ENCODE measurements at regions not wholly inside any gene's neighbourhood (a gene's known extent, or its start where the extent isn't known, plus 50 kb on each side); places are given as distances from the start of the nearest gene placed in this dataset.
"Not testable (repeated sequence)": the region's sequence is repeated elsewhere in the genome, so short reads cannot be mapped to it uniquely, and the experiment has no call there.

GRCh38 chr14:105928171-105929111, 402.1 kb downstream of the TMEM121 start:
- not testable (repeated sequence) for H3K4me1 ChIP-seq (ENCODE audit: insufficient read depth); DNase-seq (ENCODE audit: extremely low spot score); H3K27ac ChIP-seq (ENCODE audit: low read depth); H3K4me3 ChIP-seq (ENCODE audit: low read depth, low read length); H3K36me3 ChIP-seq (ENCODE audit: insufficient read depth)
- WGBS: 78% methylated on average over 23 of the region's 23 CpGs

DNA sequence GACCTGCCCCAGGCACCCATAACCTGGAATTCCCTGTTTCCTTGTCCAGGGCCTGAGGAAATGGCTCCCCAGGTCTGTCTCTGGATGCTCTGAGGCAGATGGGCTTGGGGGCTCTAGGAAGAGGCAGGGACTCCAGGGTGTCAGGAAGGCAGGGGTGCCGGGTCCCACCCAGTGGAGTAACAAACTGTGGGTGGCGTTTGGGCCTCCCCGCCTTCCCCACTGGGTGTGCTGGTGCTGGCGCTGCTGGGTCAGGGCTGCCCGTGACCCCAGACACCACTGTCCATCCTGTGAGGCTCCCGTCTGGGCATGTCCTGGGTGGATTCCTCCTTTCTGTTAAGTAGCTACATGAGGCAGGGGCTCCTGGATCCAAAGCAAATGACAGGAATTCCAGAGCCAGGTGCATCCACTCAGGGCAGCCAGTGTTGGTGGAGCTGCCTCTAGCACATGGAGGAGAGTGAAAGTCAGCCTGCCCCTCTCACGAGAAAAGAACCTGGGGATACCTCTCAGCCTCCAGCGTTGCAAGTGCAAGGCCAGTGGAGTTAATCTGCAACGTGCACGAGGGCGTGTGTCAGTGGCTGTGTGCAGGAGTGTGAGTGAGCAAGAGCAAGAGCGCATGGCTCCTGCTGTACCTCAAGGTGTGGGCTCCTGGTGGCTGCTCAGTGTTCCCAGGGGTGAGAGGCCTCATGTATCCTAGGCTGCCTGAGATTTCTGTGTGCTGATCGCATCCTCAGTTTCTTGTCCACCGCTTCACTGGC, 403.1 kb downstream of the TMEM121 start:
- 89% methylated on average over 14 of the region's 14 CpGs for WGBS
- no peak for DNase-seq (ENCODE audit: extremely low spot score)
- Histone ChIP-seq H3K4me1 (ENCODE audit: insufficient read depth) (no peaks in the 10 kb centered on the region), H3K4me3 (ENCODE audit: low read depth, low read length) (no peak overlapping the region), H3K27ac (ENCODE audit: low read depth) (no peak overlapping the region), H3K36me3 (ENCODE audit: insufficient read depth) (no peaks in the 10 kb centered on the region)

DNA sequence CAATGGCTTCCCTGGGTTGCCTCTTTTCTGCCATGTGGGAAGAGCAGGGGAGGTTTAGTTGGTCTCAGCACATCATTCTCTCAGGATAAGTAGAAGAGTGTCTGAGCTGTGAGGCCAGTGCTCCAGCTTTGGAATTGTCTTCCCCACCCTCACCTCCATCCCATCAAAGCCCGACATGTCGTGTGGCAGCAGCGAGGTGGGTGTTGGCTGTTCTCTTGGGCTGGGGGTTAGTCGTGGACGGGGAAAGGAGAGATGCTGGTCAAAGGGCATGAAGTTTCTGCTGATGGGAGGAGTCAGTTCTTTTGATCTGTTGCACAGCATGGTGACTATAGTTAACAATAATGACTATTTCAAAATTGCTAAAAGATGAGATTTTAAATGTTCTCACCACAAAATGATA, 404.2 kb downstream of the TMEM121 start:
- WGBS: 88% methylated on average over 5 of the region's 5 CpGs
- DNase-seq (ENCODE audit: extremely low spot score): no peak
- Histone ChIP-seq H3K4me3 (ENCODE audit: low read depth, low read length) (no peak overlapping the region), H3K4me1 (ENCODE audit: insufficient read depth) (no peaks in the 10 kb centered on the region), H3K36me3 (ENCODE audit: insufficient read depth) (no peaks in the 10 kb centered on the region), H3K27ac (ENCODE audit: low read depth) (no peak overlapping the region)

GRCh38 chr14:105931808-105932483, 405.6 kb downstream of the TMEM121 start:
- 77% methylated on average over 13 of the region's 13 CpGs for WGBS

GRCh38 chr14:105933238-105933637, 406.9 kb downstream of the TMEM121 start:
- H3K4me1 ChIP-seq (ENCODE audit: insufficient read depth): no peaks in the 10 kb centered on the region
- WGBS: 61% methylated on average over 7 of the region's 7 CpGs
- H3K27ac ChIP-seq (ENCODE audit: low read depth): no peak overlapping the region
- H3K36me3 ChIP-seq (ENCODE audit: insufficient read depth): no peaks in the 10 kb centered on the region
- no peak overlapping the region for H3K4me3 ChIP-seq (ENCODE audit: low read depth, low read length)
- no peak for DNase-seq (ENCODE audit: extremely low spot score)

More at GRCh38 chr14:105931808-105932483, 405.6 kb downstream of the TMEM121 start:
- H3K4me1 ChIP-seq (ENCODE audit: insufficient read depth): no peaks in the 10 kb centered on the region
- no peak overlapping the region for H3K4me3 ChIP-seq (ENCODE audit: low read depth, low read length)
- H3K27ac ChIP-seq (ENCODE audit: low read depth): no peak overlapping the region
- no peaks in the 10 kb centered on the region for H3K36me3 ChIP-seq (ENCODE audit: insufficient read depth)
- DNase-seq (ENCODE audit: extremely low spot score): no peak

DNA sequence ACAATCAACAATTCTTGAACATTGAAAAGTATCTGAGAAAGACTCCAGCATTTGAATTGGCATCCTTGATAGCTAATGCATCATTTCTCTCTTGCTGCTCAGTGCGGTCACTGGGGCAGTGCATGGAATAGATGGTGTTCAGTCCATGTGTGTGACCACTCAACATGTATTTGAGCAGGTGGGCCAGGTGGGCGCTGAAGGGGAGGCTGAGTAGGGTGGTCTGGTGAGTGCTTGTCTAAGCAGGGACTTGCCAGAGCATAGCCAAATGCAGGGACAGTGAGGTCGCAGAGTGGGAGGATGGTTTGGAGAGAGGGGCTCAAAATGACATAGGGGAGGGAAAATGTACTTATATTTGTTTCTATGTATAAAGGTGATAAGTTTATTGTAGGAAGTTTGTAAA, 409.0 kb downstream of the TMEM121 start:
- 67% methylated on average over 3 of the region's 3 CpGs for WGBS

GRCh38 chr14:105937253-105938054, 411.1 kb downstream of the TMEM121 start:
- WGBS: 78% methylated on average over 11 of the region's 11 CpGs
- DNase-seq (ENCODE audit: extremely low spot score): no peak
- Histone ChIP-seq H3K27ac (ENCODE audit: low read depth) (no peak overlapping the region), H3K36me3 (ENCODE audit: insufficient read depth) (no peaks in the 10 kb centered on the region), H3K4me3 (ENCODE audit: low read depth, low read length) (no peak overlapping the region), H3K4me1 (ENCODE audit: insufficient read depth) (no peaks in the 10 kb centered on the region)

More for the DNA sequence above, 409.0 kb downstream of the TMEM121 start:
- H3K27ac ChIP-seq (ENCODE audit: low read depth): no peak overlapping the region
- H3K36me3 ChIP-seq (ENCODE audit: insufficient read depth): no peaks in the 10 kb centered on the region
- H3K4me1 ChIP-seq (ENCODE audit: insufficient read depth): no peaks in the 10 kb centered on the region
- DNase-seq (ENCODE audit: extremely low spot score): no peak
- no peak overlapping the region for H3K4me3 ChIP-seq (ENCODE audit: low read depth, low read length)

DNA sequence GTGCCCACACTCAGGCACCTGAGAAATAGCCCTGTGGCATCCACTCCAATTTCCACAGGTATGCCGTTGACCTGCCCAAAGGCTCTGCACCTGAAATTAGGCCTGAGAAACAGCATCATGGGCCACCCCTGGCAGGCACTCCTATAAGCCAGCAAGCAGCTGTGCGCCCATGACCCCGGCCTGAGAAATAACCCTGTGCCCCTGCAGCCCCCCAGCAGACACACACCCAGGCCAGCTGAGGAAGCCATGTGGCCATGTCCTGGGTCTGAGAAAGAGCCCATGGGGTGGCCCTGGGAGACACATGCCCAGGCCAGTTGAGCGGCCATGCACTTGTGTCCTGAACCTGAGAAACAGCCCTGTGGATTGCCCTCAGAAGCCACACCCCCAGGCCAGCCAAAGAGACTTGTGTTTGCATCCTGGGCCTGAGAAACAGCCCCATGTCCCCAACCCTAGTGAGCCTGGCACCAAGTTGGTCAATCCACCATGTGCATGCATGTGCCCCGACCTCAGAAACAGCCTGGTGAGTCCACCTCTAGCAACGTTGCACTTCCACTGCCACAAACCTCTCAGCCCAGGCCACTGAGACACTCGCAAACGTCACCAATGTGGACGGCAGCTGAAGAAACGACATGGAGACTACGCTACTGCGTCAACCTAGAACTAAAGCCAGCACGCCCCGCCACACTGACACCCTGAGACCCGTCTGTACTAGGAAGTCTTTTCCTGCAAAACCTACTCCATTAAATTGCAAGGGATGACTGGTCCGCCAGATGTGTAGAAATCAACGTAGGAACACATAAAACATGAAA, 411.9 kb downstream of the TMEM121 start:
- Histone ChIP-seq H3K27ac (ENCODE audit: low read depth) (no peak overlapping the region), H3K4me3 (ENCODE audit: low read depth, low read length) (no peak overlapping the region), H3K36me3 (ENCODE audit: insufficient read depth) (no peaks in the 10 kb centered on the region), H3K4me1 (ENCODE audit: insufficient read depth) (no peaks in the 10 kb centered on the region)
- 84% methylated on average over 17 of the region's 17 CpGs for WGBS
- no peak for DNase-seq (ENCODE audit: extremely low spot score)

GRCh38 chr14:105938959-105939358, 412.6 kb downstream of the TMEM121 start:
- WGBS: 17% methylated on average over 1 of the region's 1 CpG
- no peaks in the 10 kb centered on the region for H3K36me3 ChIP-seq (ENCODE audit: insufficient read depth)
- DNase-seq (ENCODE audit: extremely low spot score): no peak
- H3K4me1 ChIP-seq (ENCODE audit: insufficient read depth): no peaks in the 10 kb centered on the region
- no peak overlapping the region for H3K27ac ChIP-seq (ENCODE audit: low read depth)
- H3K4me3 ChIP-seq (ENCODE audit: low read depth, low read length): no peak overlapping the region

DNA sequence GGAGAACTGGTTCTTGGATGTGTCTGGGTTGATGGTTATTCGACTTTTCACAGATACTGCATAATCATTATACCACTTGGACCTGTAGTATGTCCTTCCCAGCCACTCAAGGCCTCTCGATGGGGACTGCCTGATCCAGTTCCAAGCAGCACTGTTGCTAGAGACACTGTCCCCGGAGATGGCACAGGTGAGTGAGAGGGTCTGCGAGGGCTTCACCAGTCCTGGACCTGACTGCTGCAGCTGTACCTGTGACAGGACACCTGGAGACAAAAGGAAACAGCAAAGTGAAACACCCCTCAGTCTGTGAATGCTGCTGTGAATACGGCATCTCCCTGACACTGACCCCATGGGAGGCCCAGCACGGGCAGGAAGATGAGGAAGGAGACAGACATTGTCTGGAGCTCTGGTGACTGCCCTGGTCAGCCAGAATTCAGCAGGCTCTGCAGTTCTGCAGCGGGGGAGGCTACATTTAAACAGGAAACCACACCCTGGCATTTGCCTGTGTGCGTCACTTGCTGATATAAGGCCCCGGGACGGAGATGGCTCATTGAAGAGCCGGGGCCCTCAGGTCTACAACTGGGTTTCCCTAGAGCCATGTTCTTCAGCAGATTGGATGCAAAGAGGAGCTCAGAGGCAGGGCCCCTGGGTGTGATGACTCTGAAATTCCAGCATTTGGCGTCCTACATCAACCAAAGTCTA, 413.6 kb downstream of the TMEM121 start:
- no peak overlapping the region for H3K27ac ChIP-seq (ENCODE audit: low read depth)
- H3K4me3 ChIP-seq (ENCODE audit: low read depth, low read length): no peak overlapping the region
- no peak for DNase-seq (ENCODE audit: extremely low spot score)
- 67% methylated on average over 12 of the region's 12 CpGs for WGBS
- H3K36me3 ChIP-seq (ENCODE audit: insufficient read depth): no peaks in the 10 kb centered on the region
- no peaks in the 10 kb centered on the region for H3K4me1 ChIP-seq (ENCODE audit: insufficient read depth)

DNA sequence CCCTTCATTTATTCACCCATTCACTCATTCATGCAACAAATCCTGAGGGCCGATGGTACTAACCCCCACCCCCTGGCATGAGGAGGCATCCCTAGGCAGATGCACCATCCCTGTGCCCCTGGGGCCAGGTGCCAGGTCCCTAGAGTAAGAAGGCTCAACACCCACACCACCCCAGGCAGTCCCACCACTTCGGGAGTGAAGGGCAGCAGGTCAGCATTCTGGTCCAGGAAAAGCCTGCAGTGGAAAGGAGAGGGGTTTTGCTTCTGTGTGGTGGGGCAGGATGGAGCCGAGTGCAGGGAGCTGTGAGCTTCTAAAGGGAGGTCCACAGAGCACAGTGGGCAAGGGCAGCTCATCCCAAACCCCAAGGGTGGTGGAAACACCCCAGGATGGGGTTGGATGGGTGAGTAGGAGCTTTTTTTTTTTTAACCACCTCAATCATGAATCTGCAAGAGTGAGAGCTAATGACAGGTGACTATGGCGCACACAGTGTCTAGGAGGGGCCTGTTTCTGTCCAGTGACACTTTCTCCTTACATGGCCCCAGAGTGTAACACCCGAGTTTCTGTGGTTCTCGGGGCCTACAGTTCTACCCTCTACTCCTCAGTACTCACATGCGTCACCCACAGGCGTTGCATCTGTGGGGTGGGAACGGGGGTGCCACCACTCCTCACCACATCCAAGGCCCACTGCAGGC, 414.3 kb downstream of the TMEM121 start:
- Histone ChIP-seq H3K36me3 (ENCODE audit: insufficient read depth) (no peaks in the 10 kb centered on the region), H3K4me3 (ENCODE audit: low read depth, low read length) (no peak overlapping the region), H3K27ac (ENCODE audit: low read depth) (no peak overlapping the region), H3K4me1 (ENCODE audit: insufficient read depth) (no peaks in the 10 kb centered on the region)
- WGBS: 77% methylated on average over 9 of the region's 9 CpGs
- no peak for DNase-seq (ENCODE audit: extremely low spot score)

All from urinary bladder (tissue), 3 donors.